K562 (cell line): ENCODE measurements at regions not wholly inside any gene's neighbourhood (a gene's known extent, or its start where the extent isn't known, plus 50 kb on each side); places are given as distances from the start of the nearest gene placed in this dataset.

Source experiments
- ATAC-seq: fragments of 200-7000 bp; cut with Tn5 transposase; 3 replicates; pipeline ENCODE4 v1.9.1; 2020; ENCODE audit warnings: moderate library complexity
- BruUV-seq: library from RNA; stranded (reverse); fragments of 400-500 nt; replicated peaks from 2 replicates; lab custom pipeline; 2021; lab: Mats Ljungman, UMichigan
- CTCF ChIA-PET: fragments of 300-600 bp; formaldehyde crosslinking; extraction: SDS; loops from one replicate; lab custom pipeline; 2021; ENCODE audit warnings: low intra/inter-chr PET ratio; lab: Yijun Ruan, JAX
- POLR2A ChIA-PET: fragments of 300-600, 350-650 bp; sonication (Branson Sonifier 250); formaldehyde crosslinking; extraction: SDS; loops from one replicate; lab custom pipeline; 2021; ENCODE audit warnings: antibody characterized with exemption, inconsistent platforms; lab: Yijun Ruan, JAX
- DNase-seq, 4 experiments: peaks; one replicate each; pipeline versions ENCODE4 v3.0.0 to v3.0.0-alpha.2; 2011 to 2018; ENCODE audit warnings: low spot score in 3 of 4, mixed read lengths in 3 of 4; ENCODE audit errors: extremely low read depth in 1 of 4
- FAIRE-seq: peaks from 2 replicates; lab custom pipeline; 2011; peaks lifted over from hg19 to GRCh38; lab: Jason Lieb, UNC
- H2AFZ ChIP-seq: 2 replicates; pipeline ENCODE4 v1.6.0; 2011; ENCODE audit warnings: low read depth, low read length, control low read depth, inconsistent platforms
- H3K27ac ChIP-seq: fragments of 200-600 bp; 3 replicates; pipeline ENCODE4 v1.8.0; 2011; ENCODE audit warnings: low read depth, mild to moderate bottlenecking, control low read depth, inconsistent platforms, low read length, moderate library complexity, mixed read lengths; ENCODE audit errors: extremely low read depth
- H3K27me3 ChIP-seq, 2 experiments: fragments of 300-600 bp in 1 of 2; 2 replicates in 1 of 2; 3 replicates in 1 of 2; pipeline versions ENCODE4 v1.6.0 to v1.8.0; 2011; ENCODE audit warnings: inconsistent platforms in 2 of 2, low read length in 2 of 2, mild to moderate bottlenecking in 1 of 2, mixed read lengths in 1 of 2, moderate library complexity in 1 of 2; ENCODE audit not compliant: control insufficient read depth in 2 of 2, insufficient read depth in 2 of 2
- H3K36me3 ChIP-seq: fragments of 300-600 bp; 3 replicates; pipeline ENCODE4 v1.8.0; 2011; ENCODE audit warnings: mild to moderate bottlenecking, low read length, inconsistent platforms; ENCODE audit not compliant: control insufficient read depth, insufficient read depth
- H3K4me1 ChIP-seq, 2 experiments: fragments of 200-600 bp in 1 of 2; replicated peaks in 1 of 2; 2 replicates in 1 of 2; 3 replicates in 1 of 2; pipeline versions ENCODE4 v1.5.1 to v1.8.0; 2011; ENCODE audit warnings: inconsistent platforms in 2 of 2, low read length in 2 of 2, mild to moderate bottlenecking in 1 of 2, mixed read lengths in 1 of 2, moderate library complexity in 1 of 2; ENCODE audit not compliant: control insufficient read depth in 2 of 2, insufficient read depth in 2 of 2
- H3K4me2 ChIP-seq: 2 replicates; pipeline ENCODE4 v1.6.1; 2011; ENCODE audit warnings: low read length, control low read depth, inconsistent platforms, mixed read lengths; ENCODE audit not compliant: insufficient read depth
- H3K4me3 ChIP-seq: fragments of 200-600 bp; sonication (generic), shearing (Covaris generic); 2 replicates; pipeline ENCODE4 v1.5.1; 2016; ENCODE audit warnings: control low read depth, inconsistent platforms
- H3K79me2 ChIP-seq: fragments of 200-600 bp; 3 replicates; pipeline ENCODE4 v1.8.0; 2011; ENCODE audit warnings: low read length, inconsistent platforms; ENCODE audit not compliant: control insufficient read depth, insufficient read depth
- H3K9ac ChIP-seq, 2 experiments: 2 replicates each; pipeline versions ENCODE4 v1.6.0 to v1.6.1; 2011; ENCODE audit warnings: low read depth in 2 of 2, low read length in 2 of 2, control low read depth in 1 of 2, inconsistent platforms in 1 of 2, mild to moderate bottlenecking in 1 of 2, mixed read lengths in 1 of 2; ENCODE audit not compliant: insufficient read depth in 1 of 2
- H3K9me1 ChIP-seq: one replicate; pipeline ENCODE4 v1.6.0; 2011; ENCODE audit warnings: inconsistent platforms, mild to moderate bottlenecking, low read length, moderate library complexity; ENCODE audit not compliant: control insufficient read depth, insufficient read depth
- H3K9me3 ChIP-seq: replicated peaks from 2 replicates; pipeline ENCODE4 v1.5.1; 2011; ENCODE audit warnings: low read depth, low read length, inconsistent platforms; ENCODE audit not compliant: control insufficient read depth, insufficient read depth
- H4K20me1 ChIP-seq: replicated peaks from 2 replicates; pipeline ENCODE4 v1.6.1; 2011; ENCODE audit warnings: low read length, inconsistent platforms, mixed read lengths; ENCODE audit not compliant: control insufficient read depth, insufficient read depth
- HBP1 ChIP-seq: fragments of 450-650 bp; formaldehyde crosslinking; IDR thresholded peaks from 2 replicates; pipeline ENCODE4 v1.4.0; 2022; ENCODE audit warnings: missing genetic modification characterization
- HEY1 ChIP-seq: fragments of 250-450 bp; sonication (Bioruptor Pico); IDR thresholded peaks from 2 replicates; pipeline ENCODE4 v1.5.0; 2020; ENCODE audit warnings: mild to moderate bottlenecking, moderate library complexity, borderline replicate concordance
- HSF4 ChIP-seq: fragments of 250-450 bp; sonication (Bioruptor Pico); IDR thresholded peaks from 2 replicates; pipeline ENCODE4 v2.1.2; 2022; ENCODE audit warnings: mild to moderate bottlenecking, moderate library complexity, borderline replicate concordance
- KLF6 ChIP-seq: fragments of 250-450 bp; sonication (Bioruptor Pico); IDR thresholded peaks from 2 replicates; pipeline ENCODE4 v1.4.0; 2020; ENCODE audit warnings: mild to moderate bottlenecking, moderate library complexity, borderline replicate concordance
- MBD1 ChIP-seq: fragments of 250-450 bp; sonication (Bioruptor Pico); IDR thresholded peaks from 2 replicates; pipeline ENCODE4 v1.8.0; 2022; ENCODE audit warnings: inconsistent platforms
- MYBL2 ChIP-seq, 2 experiments: fragments of 450-650 bp in 1 of 2; sonication (generic) in 1 of 2; formaldehyde crosslinking in 1 of 2; IDR thresholded peaks; 2 replicates each; pipeline versions ENCODE4 v1.6.1 to v1.8.1; 2017 to 2022; ENCODE audit warnings: borderline replicate concordance in 1 of 2, inconsistent platforms in 1 of 2, low read depth in 1 of 2, mild to moderate bottlenecking in 1 of 2, missing genetic modification reagents in 1 of 2, moderate library complexity in 1 of 2
- PRPF4 ChIP-seq: fragments of 200-400 bp; formaldehyde crosslinking; IDR thresholded peaks from one replicate; pipeline ENCODE4 v1.6.1; 2017; ENCODE audit warnings: low read length, low read depth, mild to moderate bottlenecking; ENCODE audit not compliant: insufficient read depth, poor library complexity, severe bottlenecking
- SRSF7 ChIP-seq: fragments of 200-400 bp; formaldehyde crosslinking; optimal IDR thresholded peaks from 2 replicates; pipeline ENCODE3; 2017; ENCODE audit warnings: mild to moderate bottlenecking, low read depth, low read length
- SRSF9 ChIP-seq: fragments of 200-400 bp; formaldehyde crosslinking; IDR thresholded peaks from 2 replicates; pipeline ENCODE4 v1.6.1; 2017; ENCODE audit warnings: low read depth, low read length, borderline replicate concordance
- TOE1 ChIP-seq, 2 experiments: fragments of 450-650 bp in 1 of 2; sonication (generic) in 1 of 2; formaldehyde crosslinking in 1 of 2; IDR thresholded peaks; 2 replicates each; pipeline versions ENCODE4 v1.7.1 to v1.8.0; 2016 to 2022; ENCODE audit warnings: borderline replicate concordance in 2 of 2, mild to moderate bottlenecking in 2 of 2, antibody characterized with exemption in 1 of 2, inconsistent platforms in 1 of 2, low read depth in 1 of 2, missing genetic modification reagents in 1 of 2, moderate library complexity in 1 of 2
- ZNF12 ChIP-seq: sonication (generic); formaldehyde crosslinking; IDR thresholded peaks from 2 replicates; pipeline ENCODE4 v1.4.0; 2020; ENCODE audit warnings: mild to moderate bottlenecking, missing genetic modification reagents
- ZNF140 ChIP-seq: fragments of 250-450 bp; sonication (Bioruptor Pico); IDR thresholded peaks from 2 replicates; pipeline ENCODE4 v1.8.0; 2021; ENCODE audit warnings: moderate library complexity, mild to moderate bottlenecking, inconsistent platforms
- ZNF232 ChIP-seq: sonication (generic); formaldehyde crosslinking; IDR thresholded peaks from 2 replicates; pipeline ENCODE4 v1.8.0; 2022; ENCODE audit warnings: mild to moderate bottlenecking, missing genetic modification reagents
- ZNF354B ChIP-seq: fragments of 250-450 bp; sonication (Bioruptor Pico); IDR thresholded peaks from 2 replicates; pipeline ENCODE4 v1.4.0; 2020
- ZNF644 ChIP-seq: fragments of 200-800 bp; sonication (Bioruptor generic); IDR thresholded peaks from 2 replicates; pipeline ENCODE4 v1.6.1; 2016; ENCODE audit warnings: low read depth, missing genetic modification characterization, missing compliant biosample characterization
- WGBS: fragments of 100-300 bp; shearing (Covaris generic); methylation state at CpG from one replicate; pipeline ENCODE4 v1.1.6; 2016; ENCODE audit warnings: low coverage, mixed read lengths; ENCODE audit not compliant: insufficient coverage; ENCODE audit errors: missing lambda C conversion rate; 5-methylcytosine and 5-hydroxymethylcytosine counted together
- in situ Hi-C: fragments of 300-500 bp; cut with MboI; formaldehyde crosslinking; loops from 4 replicates; pipeline ENCODE4 v1.15.0; 2018; ENCODE audit warnings: inconsistent platforms, mixed read lengths
- intact Hi-C: fragments of 100-400 bp; cut with micrococcal nuclease; formaldehyde crosslinking; loops from 2 replicates; pipeline ENCODE4 v1.14.2; 2022
- TF ChIP-seq, protein P1 (sequence below): sonication (generic); formaldehyde crosslinking; IDR thresholded peaks from 2 replicates; pipeline ENCODE4 v1.5.0; 2020; ENCODE audit warnings: missing genetic modification reagents

DNA sequence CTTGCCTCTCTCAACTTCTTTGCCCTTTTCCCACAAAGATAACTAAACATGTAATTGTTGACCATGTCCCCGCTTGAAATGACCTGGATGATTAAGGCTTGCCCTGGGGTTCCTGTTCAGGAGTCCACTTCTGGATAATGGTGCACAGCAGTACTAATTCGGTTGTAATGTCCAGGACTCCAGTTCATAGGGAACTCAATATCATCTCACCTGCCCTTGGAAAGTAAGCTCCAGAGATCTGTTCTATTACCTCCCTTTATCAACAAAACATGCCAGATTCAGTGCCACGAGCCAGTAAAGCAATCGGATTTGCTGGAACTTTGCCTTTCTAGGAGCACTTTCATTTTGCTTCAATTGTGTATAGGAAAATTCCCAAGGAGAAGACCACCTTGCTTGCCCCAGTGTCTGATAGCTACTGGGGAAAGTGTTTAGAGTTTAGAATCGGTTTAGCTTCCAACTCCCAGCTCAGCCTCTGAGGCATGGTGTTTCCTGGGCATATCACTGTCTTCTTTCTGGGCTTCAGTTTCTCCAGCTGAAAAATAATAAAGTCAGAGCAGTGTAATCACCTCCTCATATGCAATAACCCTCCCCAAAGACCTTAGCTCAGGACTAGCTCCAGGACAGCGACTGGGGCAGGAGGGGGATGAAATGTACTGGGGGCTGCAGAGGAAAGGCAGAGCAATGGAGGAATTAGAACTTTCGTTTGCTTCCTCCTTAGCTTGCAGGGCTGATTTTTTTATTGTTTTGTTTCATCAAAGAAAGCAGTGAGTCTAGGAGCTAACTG lies 162.6 kb upstream of the CYRIA start:
- no peak for DNase-seq
- intact Hi-C loops = no loop called here
- WGBS = 2% methylated on average over 7 of the region's 7 CpGs
- TF ChIP-seq HEY1 (CRISPR knock-in tag) (no peak), PRPF4 (no peak), MYBL2 (IDR thresholded peaks at IDR 0.05; ENCODE audit: low read depth) (no peak), MYBL2 (CRISPR knock-in tag; IDR thresholded peaks at IDR 0.05; ENCODE audit: borderline replicate concordance) (no peak), KLF6 (no peak), SRSF7 (no peak), ZNF140 (CRISPR knock-in tag) (no peak), TOE1 (IDR thresholded peaks at IDR 0.05; ENCODE audit: borderline replicate concordance) (no peak), TOE1 (CRISPR knock-in tag; IDR thresholded peaks at IDR 0.05; ENCODE audit: borderline replicate concordance, low read depth) (no peak), SRSF9 (no peak), HBP1 (no peak), HSF4 (no peak), ZNF354B (no peak), MBD1 (CRISPR knock-in tag) (no peak), ZNF12 (CRISPR knock-in tag) (no peak), ZNF644 (tag) (no peak), ZNF232 (CRISPR knock-in tag) (no peak)
- TF ChIP-seq, protein P1, sequence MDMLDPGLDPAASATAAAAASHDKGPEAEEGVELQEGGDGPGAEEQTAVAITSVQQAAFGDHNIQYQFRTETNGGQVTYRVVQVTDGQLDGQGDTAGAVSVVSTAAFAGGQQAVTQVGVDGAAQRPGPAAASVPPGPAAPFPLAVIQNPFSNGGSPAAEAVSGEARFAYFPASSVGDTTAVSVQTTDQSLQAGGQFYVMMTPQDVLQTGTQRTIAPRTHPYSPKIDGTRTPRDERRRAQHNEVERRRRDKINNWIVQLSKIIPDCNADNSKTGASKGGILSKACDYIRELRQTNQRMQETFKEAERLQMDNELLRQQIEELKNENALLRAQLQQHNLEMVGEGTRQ (CRISPR knock-in tag) = no peak

More for the DNA sequence above, 162.6 kb upstream of the CYRIA start:
- H3K4me2 ChIP-seq = no peak overlapping the region
- ChIA-PET POLR2A (interaction anchor here (0.7 kb wide), 1 partner anchor 552 kb away, joined by 3 read pairs; no protein-coding TSS in a partner anchor), CTCF (no interaction called here)
- no peaks in the 10 kb centered on the region for H4K20me1 ChIP-seq
- no TSS peak for BruUV-seq
- H2AFZ ChIP-seq = no peak overlapping the region
- H3K36me3 ChIP-seq = no peaks in the 10 kb centered on the region
- H3K4me1 ChIP-seq = no peaks in the 10 kb centered on the region
- H3K9ac ChIP-seq = no peak overlapping the region
- in situ Hi-C loops = no loop called here
- H3K9me3 ChIP-seq = no peaks in the 10 kb centered on the region
- no peak overlapping the region for H3K27ac ChIP-seq
- ATAC-seq (no peak), FAIRE-seq (no peak)
- no peak overlapping the region for H3K4me3 ChIP-seq
- H3K79me2 ChIP-seq = no peaks in the 10 kb centered on the region
- H3K27me3 ChIP-seq = no peaks in the 10 kb centered on the region
- no peaks in the 10 kb centered on the region for H3K9me1 ChIP-seq
